HCT116 (cell line): ENCODE measurements at regions not wholly inside any gene's neighbourhood (a gene's known extent, or its start where the extent isn't known, plus 50 kb on each side); places are given as distances from the start of the nearest gene placed in this dataset.

Experiments used
- CEBPB ChIP-seq: IDR thresholded peaks from 2 replicates; pipeline ENCODE4 v1.6.1; 2012; ENCODE audit warnings: low read depth
- CTCF ChIP-seq, 3 experiments: fragments of 200-600 bp in 1 of 3; sonication (generic) in 1 of 3; IDR thresholded peaks in 2 of 3; conservative IDR thresholded peaks in 1 of 3; 2 replicates each; pipeline ENCODE4 v1.5.1; 2012 to 2017; ENCODE audit warnings: low read depth in 2 of 3, low read length in 2 of 3, antibody characterized with exemption in 1 of 3, borderline replicate concordance in 1 of 3, control low read depth in 1 of 3, mild to moderate bottlenecking in 1 of 3, mixed read lengths in 1 of 3, mixed run types in 1 of 3, moderate library complexity in 1 of 3; ENCODE audit not compliant: insufficient read depth in 1 of 3
- EZH2 ChIP-seq: fragments of 200-600 bp; sonication (generic); IDR thresholded peaks from 2 replicates; pipeline ENCODE4 v1.6.1; 2017; ENCODE audit warnings: antibody characterized with exemption, mixed run types
- EZH2phosphoT487 ChIP-seq: fragments of 200-600 bp; IDR thresholded peaks from 2 replicates; pipeline ENCODE4 v1.6.1; 2018; ENCODE audit warnings: antibody characterized with exemption, borderline replicate concordance
- POLR2A ChIP-seq: IDR thresholded peaks from 2 replicates; pipeline ENCODE4 v1.7.0; 2011; ENCODE audit warnings: borderline replicate concordance; ENCODE audit not compliant: insufficient read depth, insufficient read length; ENCODE audit errors: extremely low read depth
- POLR2AphosphoS5 ChIP-seq: IDR thresholded peaks from 2 replicates; pipeline ENCODE4 v1.6.1; 2011; ENCODE audit warnings: mild to moderate bottlenecking, low read depth, low read length, moderate library complexity
- RAD21 ChIP-seq: IDR thresholded peaks from 2 replicates; pipeline ENCODE4 v1.6.1; 2012; ENCODE audit warnings: low read depth, mild to moderate bottlenecking
- SIN3A ChIP-seq: IDR thresholded peaks from 2 replicates; pipeline ENCODE4 v1.6.1; 2012; ENCODE audit warnings: low read depth
- SP1 ChIP-seq: IDR thresholded peaks from 2 replicates; pipeline ENCODE4 v1.6.1; 2012; ENCODE audit warnings: low read depth
- ZNF274 ChIP-seq: fragments of 200-500 bp; sonication (Bioruptor generic); IDR thresholded peaks from 2 replicates; pipeline ENCODE4 v1.6.1; 2014; ENCODE audit warnings: mild to moderate bottlenecking, low read depth, low read length, inconsistent platforms

GRCh38 chr21:35372201-35372600 lies 323.1 kb upstream of the RUNX1 start:
- TF ChIP-seq EZH2 (no peak), POLR2A (no peak), CEBPB (no peak), CTCF (IDR thresholded peaks at IDR 0.05 in 2 of 3, conservative IDR thresholded peaks at IDR 0.05 in 1 of 3; ENCODE audit: borderline replicate concordance in 1 of 3, insufficient read depth in 1 of 3, low read depth in 2 of 3, low read length in 2 of 3) (no peak), ZNF274 (no peak), POLR2AphosphoS5 (no peak), EZH2phosphoT487 (no peak), RAD21 (no peak), SP1 (no peak), SIN3A (no peak)
